Spleen (tissue), 11 donors: ENCODE measurements at regions not wholly inside any gene's neighbourhood (a gene's known extent, or its start where the extent isn't known, plus 50 kb on each side); places are given as distances from the start of the nearest gene placed in this dataset.

Experiments used
- DNase-seq: peaks from one replicate; pipeline ENCODE4 v3.0.0-alpha.2; 2020
- H3K27ac ChIP-seq, 8 donors: fragments of 200-600 bp; sonication (generic) in 7 of 8; 1 replicate in 4 of 8; 2 replicates in 4 of 8; pipeline versions ENCODE4 v1.5.0 to v1.8.0; 2016 to 2021; ENCODE audit warnings: inconsistent platforms in 4 of 8, mild to moderate bottlenecking in 4 of 8, moderate library complexity in 1 of 8
- H3K27me3 ChIP-seq, 7 donors: fragments of 200-600 bp; sonication (generic) in 6 of 7; replicated peaks in 1 of 7; 1 replicate in 4 of 7; 2 replicates in 3 of 7; pipeline versions ENCODE4 v1.5.0 to v1.8.0; 2016 to 2021; ENCODE audit warnings: inconsistent platforms in 3 of 7, mild to moderate bottlenecking in 1 of 7
- H3K36me3 ChIP-seq, 6 donors: fragments of 200-600 bp; sonication (generic) in 5 of 6; 1 replicate in 4 of 6; 2 replicates in 2 of 6; pipeline versions ENCODE4 v1.5.0 to v1.8.0; 2016 to 2021; ENCODE audit warnings: inconsistent platforms in 2 of 6
- H3K4me1 ChIP-seq, 6 donors: fragments of 200-600 bp; sonication (generic) in 5 of 6; 1 replicate in 3 of 6; 2 replicates in 3 of 6; pipeline versions ENCODE4 v1.5.0 to v1.8.0; 2016 to 2021; ENCODE audit warnings: inconsistent platforms in 3 of 6
- H3K4me3 ChIP-seq, 8 donors: fragments of 200-600 bp; sonication (generic) in 7 of 8; 1 replicate in 4 of 8; 2 replicates in 4 of 8; pipeline versions ENCODE4 v1.5.0 to v1.8.0; 2016 to 2021; ENCODE audit warnings: inconsistent platforms in 4 of 8, mild to moderate bottlenecking in 4 of 8, moderate library complexity in 2 of 8
- H3K9me3 ChIP-seq, 8 donors: fragments of 200-600 bp; sonication (generic) in 7 of 8; 1 replicate in 4 of 8; 2 replicates in 4 of 8; pipeline versions ENCODE4 v1.5.0 to v1.8.0; 2016 to 2021; ENCODE audit warnings: inconsistent platforms in 4 of 8
- CTCF ChIP-seq, 11 experiments: fragments of 200-600 bp in 7 of 11; fragments of 450-650 bp in 4 of 11; sonication (generic) in 4 of 11; IDR thresholded peaks in 8 of 11; conservative IDR thresholded peaks in 3 of 11; 1 replicate in 7 of 11; 2 replicates in 4 of 11; pipeline versions ENCODE4 v1.4.0 to v1.8.0; 2016 to 2021; ENCODE audit warnings: antibody characterized with exemption in 11 of 11, inconsistent platforms in 4 of 11, mild to moderate bottlenecking in 1 of 11
- POLR2A ChIP-seq, 3 donors: fragments of 450-650 bp; IDR thresholded peaks; one replicate each; pipeline ENCODE4 v1.5.1; 2017; ENCODE audit warnings: antibody characterized with exemption in 3 of 3, mild to moderate bottlenecking in 1 of 3
- POLR2AphosphoS5 ChIP-seq, 3 donors: sonication (generic); formaldehyde crosslinking; IDR thresholded peaks; one replicate each; pipeline ENCODE4 v1.5.1; 2017; ENCODE audit warnings: antibody characterized with exemption in 3 of 3
- WGBS, 5 donors: extraction: QIAGEN DNeasy Blood & Tissue Kit in 3 of 5; methylation state at CpG; one replicate each; pipeline versions ENCODE4 v1.1.5 to v1.1.7; 2013 to 2018; 5-methylcytosine and 5-hydroxymethylcytosine counted together
- intact Hi-C: fragments of 100-400 bp; cut with DNase I; formaldehyde crosslinking; loops from one replicate; pipeline ENCODE4 v1.15.0; 2023; ENCODE audit warnings: low total_unique reads
- donor health status: healthy with polysubstance abuse.
- donor health status: DM: no; HTN: no; CAD: no; lungs with moderate emphysema.
- donor health status: DM: no; HTN: no; CAD: no.
- donor health status: Bipolar disorder and iron deficiency.
- donor health status: healthy.
- donor health status: DM: no; HTN: no; CAD: no.
- donor health status: DM: yes; HTN: yes; CAD: no.

DNA sequence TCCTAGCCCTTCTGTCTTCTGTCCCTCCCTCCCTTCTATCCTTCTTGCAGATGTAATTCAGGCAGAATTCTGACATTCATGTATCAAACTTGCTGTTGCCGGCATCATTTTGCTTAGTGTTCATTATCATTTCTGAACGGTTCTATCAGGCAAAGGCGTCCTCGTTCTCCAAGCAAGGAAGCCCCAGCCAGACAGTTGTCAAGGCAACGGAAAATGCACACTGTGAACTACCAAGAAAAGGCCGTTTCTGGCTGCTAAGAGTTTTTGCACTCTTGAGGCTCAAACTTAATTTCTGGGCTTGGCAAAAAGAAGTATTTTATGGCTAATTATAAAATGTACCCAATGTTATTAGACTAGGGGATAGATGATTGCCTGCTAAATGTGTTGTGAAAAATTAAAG, 164.7 kb upstream of the KCNJ15 start:
- intact Hi-C loops = no loop called here
- 61 to 75% (median 69%) methylated on average over 6 of the region's 6 CpGs for WGBS, 5 donors
- no peak for DNase-seq

GRCh38 chr21:38095220-38095619, 161.6 kb upstream of the KCNJ15 start:
- Histone ChIP-seq H3K36me3 (no peaks in the 10 kb centered on the region), H3K9me3 (peaks cover 0 to 24% (median 12%) of the 10 kb centered on the region in 8 donors), H3K27me3 (peaks cover 0 to 11% (median 0%) of the 10 kb centered on the region in 7 donors), H3K4me3 (no peak overlapping the region), H3K4me1 (no peaks in the 10 kb centered on the region), H3K27ac (no peak overlapping the region)
- WGBS, 5 donors = 87 to 95% (median 88%) methylated on average over 5 of the region's 5 CpGs
- no peak for TF ChIP-seq POLR2A (IDR thresholded peaks at IDR 0.05)
- TF ChIP-seq CTCF (IDR thresholded peaks at IDR 0.05 in 8 of 11, conservative IDR thresholded peaks at IDR 0.05 in 3 of 11) = no peak
- no peak for TF ChIP-seq POLR2AphosphoS5 (IDR thresholded peaks at IDR 0.05)
- intact Hi-C loops = no loop called here
- DNase-seq = no peak

More for the DNA sequence above, 164.7 kb upstream of the KCNJ15 start:
- Histone ChIP-seq H3K9me3 (peaks cover 0 to 4% (median 0%) of the 10 kb centered on the region in 8 donors), H3K4me3 (no peak overlapping the region), H3K27me3 (peaks cover 0 to 13% (median 0%) of the 10 kb centered on the region in 7 donors), H3K27ac (no peak overlapping the region), H3K36me3 (no peaks in the 10 kb centered on the region), H3K4me1 (no peaks in the 10 kb centered on the region)
- no peak for TF ChIP-seq POLR2AphosphoS5 (IDR thresholded peaks at IDR 0.05)
- no peak for TF ChIP-seq POLR2A (IDR thresholded peaks at IDR 0.05)
- no peak for TF ChIP-seq CTCF (IDR thresholded peaks at IDR 0.05 in 8 of 11, conservative IDR thresholded peaks at IDR 0.05 in 3 of 11)

DNA sequence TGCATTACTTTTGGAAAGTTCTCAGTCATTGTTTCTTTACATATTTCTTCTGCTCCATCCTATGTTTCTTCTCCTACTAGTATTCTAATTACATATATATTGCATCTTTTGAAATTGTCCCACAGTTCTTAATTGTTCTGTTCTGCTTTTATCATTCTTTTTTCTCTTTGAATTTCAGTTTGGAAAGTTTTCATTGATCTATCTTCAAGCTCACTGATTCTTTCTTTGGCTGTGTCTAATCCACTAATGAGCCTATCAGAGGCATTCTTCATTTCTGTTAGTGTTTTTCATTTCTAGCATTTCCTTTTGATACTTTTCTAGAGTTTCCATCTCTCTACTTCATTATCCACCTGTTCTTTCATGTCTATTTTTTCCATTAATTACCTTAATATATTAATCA, 159.0 kb upstream of the KCNJ15 start:
- H3K9me3 ChIP-seq = peaks cover 0 to 24% (median 12%) of the 10 kb centered on the region in 8 donors
- no peaks in the 10 kb centered on the region for H3K4me1 ChIP-seq
- no peak for DNase-seq
- H3K27me3 ChIP-seq = peaks cover 0 to 24% (median 0%) of the 10 kb centered on the region in 7 donors
- no peak overlapping the region for H3K4me3 ChIP-seq
- no peaks in the 10 kb centered on the region for H3K36me3 ChIP-seq
- intact Hi-C loops = no loop called here
- TF ChIP-seq POLR2AphosphoS5 (IDR thresholded peaks at IDR 0.05) (no peak), CTCF (IDR thresholded peaks at IDR 0.05 in 8 of 11, conservative IDR thresholded peaks at IDR 0.05 in 3 of 11) (no peak), POLR2A (IDR thresholded peaks at IDR 0.05) (no peak)
- no peak overlapping the region for H3K27ac ChIP-seq

GRCh38 chr21:38112219-38112789, 144.5 kb upstream of the KCNJ15 start:
- no peak for DNase-seq
- 96 to 100% (median 98%) methylated on average over 3 of the region's 3 CpGs for whole genome bisulfite sequencing, 5 donors

More at GRCh38 chr21:38112219-38112789, 144.5 kb upstream of the KCNJ15 start:
- H3K36me3 ChIP-seq = no peaks in the 10 kb centered on the region
- no peak overlapping the region for H3K27ac ChIP-seq
- TF ChIP-seq CTCF (IDR thresholded peaks at IDR 0.05 in 8 of 11, conservative IDR thresholded peaks at IDR 0.05 in 3 of 11) (no peak), POLR2A (IDR thresholded peaks at IDR 0.05) (no peak), POLR2AphosphoS5 (IDR thresholded peaks at IDR 0.05) (no peak)
- H3K4me1 ChIP-seq = no peaks in the 10 kb centered on the region
- intact Hi-C loops = no loop called here
- no peak overlapping the region for H3K4me3 ChIP-seq
- peaks cover 0 to 4% (median 0%) of the 10 kb centered on the region in 8 donors for H3K9me3 ChIP-seq
- H3K27me3 ChIP-seq = peaks cover 0 to 8% (median 0%) of the 10 kb centered on the region in 7 donors
